HEK293 (cell line): ENCODE measurements at regions not wholly inside any gene's neighbourhood (a gene's known extent, or its start where the extent isn't known, plus 50 kb on each side); places are given as distances from the start of the nearest gene placed in this dataset.

Experiments
- ZFP41 ChIP-seq: fragments of 450-650 bp; formaldehyde crosslinking; IDR thresholded peaks from 2 replicates; pipeline ENCODE4 v1.5.1; 2016; ENCODE audit warnings: missing biosample characterization, missing genetic modification characterization, borderline replicate concordance
- ZNF184 ChIP-seq: fragments of 450-650 bp; IDR thresholded peaks from 2 replicates; pipeline ENCODE4 v1.5.1; 2018; ENCODE audit warnings: missing biosample characterization, mild to moderate bottlenecking, missing genetic modification characterization
- ZNF518A ChIP-seq: fragments of 450-650 bp; formaldehyde crosslinking; conservative IDR thresholded peaks from 2 replicates; pipeline ENCODE4 v1.5.1; 2016; ENCODE audit warnings: low read depth, missing biosample characterization, missing genetic modification characterization

DNA sequence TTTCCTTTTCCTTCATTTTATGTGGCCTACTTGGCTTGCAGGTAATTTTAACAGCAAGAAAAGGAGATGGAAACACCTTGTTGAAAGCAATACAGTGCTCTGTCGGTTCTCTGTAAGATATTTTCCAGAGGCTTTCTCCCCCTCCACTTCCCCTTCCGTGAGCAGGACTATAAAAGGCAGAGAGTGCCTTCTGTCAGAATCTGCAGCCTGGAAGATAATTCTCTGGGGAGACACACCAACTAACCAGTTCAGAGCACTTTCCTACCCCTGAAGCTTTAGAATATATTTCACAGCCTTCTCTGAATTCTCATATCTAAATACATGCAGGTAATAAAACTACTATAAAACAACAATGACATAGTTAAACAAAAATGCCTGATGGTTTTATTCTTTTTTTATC, 141.1 kb downstream of the IDS start:
- no peak for TF ChIP-seq ZNF184 (tag by site-specific recombination)
- no peak for TF ChIP-seq ZNF518A (tag by site-specific recombination)
- no peak for TF ChIP-seq ZFP41 (tag by site-specific recombination)
